Endothelial cell of hepatic sinusoid (primary cell): ENCODE measurements at regions not wholly inside any gene's neighbourhood (a gene's known extent, or its start where the extent isn't known, plus 50 kb on each side); places are given as distances from the start of the nearest gene placed in this dataset.

ENCODE experiments used
- in situ Hi-C: cut with HindIII; loops from 2 replicates; pipeline ENCODE4 v1.10.0; 2017; ENCODE audit warnings: low sequenced_read_pairs

DNA sequence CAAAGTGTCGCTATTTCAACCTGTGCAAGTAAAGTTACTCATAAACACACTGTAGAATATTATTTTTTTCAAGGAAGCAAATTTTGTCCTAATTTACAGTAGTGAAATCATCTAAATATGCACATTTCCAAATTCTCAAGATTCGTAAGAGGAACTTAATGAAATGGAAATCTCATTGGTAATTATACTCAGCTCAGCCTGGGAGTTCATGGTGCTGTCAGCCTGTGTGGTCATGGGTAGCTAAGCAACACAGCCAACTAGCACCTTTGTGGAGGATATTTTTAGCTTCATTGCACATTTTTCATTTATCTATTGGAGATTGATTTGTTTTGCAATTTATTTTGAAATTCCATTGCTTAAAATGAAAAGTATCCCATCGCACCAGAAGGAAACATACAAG lies 975.7 kb upstream of the ZEB2 start:
- in situ Hi-C loops: no loop called here

DNA sequence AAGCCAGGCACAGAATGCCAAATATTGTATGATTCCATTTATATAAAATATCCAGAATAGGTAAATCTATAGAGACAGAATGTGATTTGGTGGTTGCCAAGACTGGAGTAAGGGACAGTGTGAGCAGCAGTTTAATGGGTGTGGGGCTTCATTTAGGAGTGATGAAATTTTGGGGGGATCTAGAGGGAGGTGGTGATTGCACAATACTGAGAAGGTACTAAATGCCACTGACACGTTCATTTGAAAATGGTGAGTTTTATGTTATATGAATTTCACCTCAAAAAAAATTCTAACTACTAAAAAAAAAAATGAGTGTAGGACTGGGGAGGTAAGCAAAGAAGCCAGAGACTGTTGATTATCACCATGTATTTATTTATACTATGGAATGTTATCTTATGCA lies 974.5 kb upstream of the ZEB2 start:
- in situ Hi-C loops: no loop called here

DNA sequence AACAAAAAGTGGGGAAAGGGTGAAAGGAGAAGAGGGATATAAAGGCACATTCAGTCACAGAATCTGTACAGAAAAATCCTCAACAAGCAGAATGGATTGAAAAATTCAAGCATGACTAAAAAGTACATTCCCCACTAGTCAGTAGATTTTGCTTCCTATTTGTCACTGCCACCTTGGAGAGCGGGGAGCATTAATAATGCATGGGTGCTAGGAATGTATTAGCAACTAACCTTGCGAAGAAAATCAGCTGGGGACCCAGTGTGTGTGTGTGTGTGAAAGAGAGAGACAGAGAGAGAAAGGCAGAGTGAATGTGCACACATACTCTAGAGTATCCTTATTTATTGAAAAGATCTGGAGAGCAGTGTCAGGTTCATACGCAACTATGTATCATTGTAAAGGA lies 968.7 kb upstream of the ZEB2 start:
- in situ Hi-C loops: no loop called here

DNA sequence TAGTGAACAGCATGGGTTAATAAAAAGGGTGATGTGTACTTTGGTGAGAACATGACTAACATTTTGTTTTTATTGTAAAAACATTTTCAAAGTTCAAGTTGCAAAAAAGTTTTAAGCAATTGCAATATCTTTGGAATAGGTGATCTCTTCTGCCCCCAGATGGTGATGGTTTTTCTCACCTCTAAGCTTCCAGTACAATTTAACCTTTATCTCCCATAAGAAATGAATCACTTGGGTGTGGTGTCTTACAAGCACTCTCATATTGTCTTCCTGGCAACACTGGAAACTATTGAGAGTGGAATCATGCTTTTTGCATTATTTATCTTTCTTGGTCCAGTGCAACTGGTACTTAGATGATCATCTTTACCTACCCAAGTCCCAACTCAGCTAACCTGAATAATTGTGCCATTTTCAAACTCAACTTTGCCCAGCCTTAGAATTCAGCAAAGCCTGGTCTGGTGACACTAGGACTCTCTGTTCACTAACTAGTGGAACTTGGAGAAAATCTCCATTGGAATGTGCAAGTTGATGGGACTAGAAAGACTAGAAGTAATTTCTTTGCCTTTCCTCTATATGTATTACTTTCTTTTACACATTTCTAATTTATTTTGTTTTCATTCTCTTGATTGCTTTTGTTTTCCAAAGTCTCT lies 964.7 kb upstream of the ZEB2 start:
- in situ Hi-C loops: no loop called here

DNA sequence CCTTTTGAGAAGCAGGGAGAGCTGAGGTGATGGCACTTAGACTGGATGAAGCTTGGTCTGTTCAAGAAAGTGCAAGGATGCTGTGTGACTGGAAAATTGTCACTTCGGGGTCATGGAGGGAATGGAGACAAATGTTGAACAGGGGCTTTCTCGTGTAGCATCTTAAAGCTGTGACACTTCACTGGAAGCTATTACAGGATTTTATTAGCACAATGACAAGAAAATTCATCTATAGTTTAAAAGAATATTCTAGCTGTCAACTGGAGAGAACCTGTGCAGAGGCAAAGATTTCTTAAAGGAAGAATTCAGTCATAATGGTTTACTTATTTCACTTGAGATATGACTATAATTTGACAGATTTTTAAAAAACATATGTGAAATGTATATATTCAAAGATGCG lies 963.9 kb upstream of the ZEB2 start:
- in situ Hi-C loops: no loop called here

DNA sequence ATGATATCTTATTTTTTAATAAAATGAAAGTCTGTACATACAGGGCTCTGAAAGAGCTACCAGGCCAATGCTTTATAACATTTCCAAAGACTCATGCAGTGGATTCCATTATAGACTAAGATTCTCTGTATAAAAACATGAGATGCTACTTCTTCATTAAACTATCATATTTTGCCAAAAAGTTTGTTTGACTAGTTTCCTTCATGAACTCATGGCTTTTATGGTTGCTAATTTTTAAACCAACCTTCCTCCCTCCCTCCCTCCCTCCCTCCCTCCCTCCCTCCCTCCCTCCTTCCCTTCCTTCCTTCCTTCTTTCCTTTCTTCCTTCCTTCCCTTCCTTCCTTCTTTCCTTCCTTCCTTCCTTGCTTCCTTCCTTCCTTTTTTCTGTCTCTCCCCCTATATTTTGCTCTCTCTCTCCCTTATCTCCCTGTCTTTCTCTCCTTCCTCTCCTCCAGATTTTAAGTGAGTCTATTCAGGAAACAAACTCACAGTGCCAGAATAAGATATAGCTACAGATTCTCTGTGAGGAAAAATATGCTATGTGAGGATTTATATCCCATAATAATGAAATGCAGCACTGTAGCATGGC lies 961.5 kb upstream of the ZEB2 start:
- in situ Hi-C loops: no loop called here

DNA sequence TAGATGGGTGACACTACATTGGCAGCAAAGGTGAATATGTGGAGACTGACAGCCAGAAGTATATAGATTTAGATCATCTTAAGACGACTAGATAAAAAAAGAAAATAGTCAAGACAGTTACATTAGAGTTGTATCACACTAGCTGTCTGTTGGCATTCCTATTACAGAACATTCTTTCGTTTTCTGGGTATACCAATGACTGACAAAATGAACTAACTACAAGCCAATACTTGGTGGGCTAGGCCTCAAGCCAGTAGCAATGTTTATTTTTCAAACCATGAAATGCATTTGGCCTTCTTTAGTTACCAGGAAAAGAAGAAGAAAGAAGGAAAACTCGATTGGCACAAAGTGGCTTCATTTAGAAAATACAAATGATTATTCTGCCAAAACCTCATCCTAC lies 944.9 kb upstream of the ZEB2 start:
- in situ Hi-C loops: loop anchor here (5.0 kb wide), 1 partner anchor 87 kb away; no protein-coding TSS in a partner anchor

DNA sequence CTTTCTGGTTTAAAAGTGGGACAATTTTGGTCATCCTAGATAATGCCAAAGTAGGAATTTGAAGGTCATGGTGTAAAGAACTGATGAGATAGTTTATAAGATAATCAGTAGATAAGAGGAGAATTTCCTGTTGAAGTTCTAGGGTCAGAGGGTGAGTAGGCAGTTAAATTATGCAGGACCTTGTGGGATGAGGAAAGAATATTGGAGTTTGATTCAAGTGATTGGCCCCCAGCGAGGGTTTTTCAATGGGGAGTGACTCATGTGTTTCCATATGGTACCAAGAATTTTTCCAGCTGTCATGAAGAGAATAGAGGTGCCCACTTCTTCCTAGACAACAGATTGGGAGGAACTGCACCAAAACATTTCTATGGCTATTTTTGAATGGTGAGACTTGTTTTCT lies 940.2 kb upstream of the ZEB2 start:
- in situ Hi-C loops: loop anchor here (5.0 kb wide), 1 partner anchor 92 kb away; no protein-coding TSS in a partner anchor

DNA sequence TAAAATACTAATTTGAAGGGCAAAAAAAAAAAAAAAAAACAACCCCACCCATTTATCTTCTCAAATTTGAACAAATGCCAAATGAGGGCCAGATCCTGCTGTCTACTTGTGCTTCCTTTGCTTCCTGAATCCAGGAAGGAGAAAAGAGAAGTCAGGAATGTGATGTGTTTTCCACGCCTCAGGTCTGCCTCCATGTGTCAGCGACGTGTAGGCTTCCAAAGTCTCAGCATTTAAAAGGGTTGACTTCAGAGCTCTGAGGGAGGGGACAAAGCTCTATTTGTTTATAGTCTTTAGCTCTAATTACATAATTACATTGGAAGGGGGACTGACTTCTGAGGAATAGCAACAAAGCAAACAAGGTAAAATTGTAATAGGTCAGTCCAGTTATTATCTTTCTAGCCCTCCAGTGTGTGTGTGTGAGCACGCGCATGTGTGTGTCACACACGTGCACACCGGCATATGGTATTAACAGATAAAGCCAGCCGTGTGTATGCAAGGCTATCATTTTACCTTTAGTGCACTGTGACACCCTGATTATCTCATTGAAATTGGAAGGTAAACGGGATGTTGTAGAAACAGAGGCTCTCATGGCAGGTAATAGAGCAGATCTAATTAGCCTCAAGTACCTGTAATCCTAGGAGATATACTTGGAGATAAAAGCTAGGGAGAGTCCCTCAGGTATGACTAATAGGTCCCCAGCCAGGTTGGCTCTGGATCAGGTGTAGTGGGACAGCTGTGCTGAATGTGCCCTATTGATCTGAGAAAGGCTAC lies 911.4 kb upstream of the ZEB2 start:
- in situ Hi-C loops: no loop called here

DNA sequence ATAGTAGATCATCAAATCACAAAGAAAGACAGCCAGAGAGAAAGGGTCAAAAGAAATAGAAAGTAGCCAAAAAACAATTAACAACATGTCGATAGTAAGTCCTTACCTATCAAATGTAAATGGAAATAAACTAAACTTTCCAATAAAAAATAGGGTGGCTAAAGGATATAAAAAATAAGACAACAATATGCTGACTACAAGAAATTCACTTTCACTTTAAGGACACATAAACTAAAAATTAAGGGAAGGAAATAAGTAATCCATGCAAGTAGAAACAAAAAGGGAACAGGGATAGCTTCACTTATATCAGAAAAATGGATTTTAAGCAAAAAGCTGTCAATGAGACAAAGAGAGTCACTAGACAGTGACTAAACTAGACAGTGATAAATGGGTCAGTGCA lies 903.9 kb upstream of the ZEB2 start:
- in situ Hi-C loops: no loop called here

DNA sequence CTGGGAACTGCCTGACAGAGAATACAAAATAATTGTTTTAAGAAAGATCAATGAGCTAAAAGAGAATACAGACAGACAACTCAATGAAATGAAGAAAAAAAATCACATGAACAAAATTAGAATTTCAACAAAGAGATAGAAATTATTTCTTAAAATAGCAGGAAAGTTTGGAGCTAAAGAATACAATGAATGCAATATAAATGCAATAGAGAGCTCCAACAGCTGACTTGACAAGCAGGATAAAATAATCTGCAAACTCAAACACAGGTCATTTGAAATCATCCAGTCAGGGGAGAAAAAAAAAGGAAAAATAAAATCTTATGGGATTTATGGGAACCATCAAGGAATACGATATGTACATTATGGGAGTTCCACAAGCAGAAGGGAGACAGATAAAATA lies 902.7 kb upstream of the ZEB2 start:
- in situ Hi-C loops: no loop called here

DNA sequence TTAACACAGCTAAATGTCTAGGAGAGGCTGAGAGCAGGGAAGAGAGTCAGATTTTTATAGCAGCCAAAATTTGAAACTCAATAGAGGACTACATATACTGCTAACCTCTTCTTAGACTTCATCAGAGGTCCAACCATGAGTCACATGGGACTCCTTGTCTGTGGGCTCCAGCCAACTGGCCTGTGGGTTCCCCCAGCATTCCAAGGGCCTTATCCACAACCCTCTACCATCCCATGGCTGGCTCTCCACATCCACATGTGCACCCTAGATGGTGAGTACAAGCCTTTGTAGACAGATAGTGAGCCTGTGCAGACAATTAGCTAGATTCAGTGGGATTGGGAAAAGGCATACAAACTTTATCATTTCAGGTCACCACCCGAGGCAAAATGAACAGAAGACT lies 901.9 kb upstream of the ZEB2 start:
- in situ Hi-C loops: no loop called here

DNA sequence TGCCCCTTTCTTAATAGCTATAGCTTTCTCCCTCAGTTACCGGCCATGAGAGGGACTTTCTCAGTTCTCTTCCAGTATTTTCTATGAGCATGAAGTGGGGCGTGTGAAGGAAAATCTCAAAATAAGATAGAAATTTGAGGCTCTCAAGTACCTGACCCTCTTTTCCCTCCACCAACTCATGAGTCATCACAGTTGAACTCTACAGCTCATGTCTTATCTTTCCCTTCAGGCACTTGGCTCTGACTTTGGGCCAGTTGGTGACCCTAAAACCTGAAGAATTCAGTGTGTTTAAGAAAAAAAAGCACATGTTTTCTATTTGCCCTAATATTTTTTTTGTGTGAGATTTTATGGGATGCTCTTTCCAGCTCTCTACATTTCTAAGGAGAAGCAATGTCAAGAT lies 896.7 kb upstream of the ZEB2 start:
- in situ Hi-C loops: no loop called here

DNA sequence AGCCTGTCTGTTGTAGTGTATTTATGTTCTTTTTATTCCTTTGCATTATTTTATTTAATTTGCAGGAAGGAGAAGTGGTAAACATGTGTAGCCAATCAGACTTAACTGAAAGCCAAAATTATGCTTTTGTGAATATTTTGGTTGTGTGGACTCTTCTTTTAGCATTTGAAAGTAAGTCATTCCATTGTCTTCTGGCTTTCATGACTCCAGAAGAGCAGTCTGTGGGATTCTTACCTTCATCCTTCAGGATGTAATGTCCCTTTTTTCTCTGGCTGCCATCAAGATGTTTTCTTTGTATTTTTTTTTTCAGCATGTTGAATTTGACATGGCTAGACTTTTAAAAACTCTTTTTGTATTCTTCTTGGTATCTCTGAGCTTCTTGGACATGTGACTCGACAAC lies 895.2 kb upstream of the ZEB2 start:
- in situ Hi-C loops: no loop called here

DNA sequence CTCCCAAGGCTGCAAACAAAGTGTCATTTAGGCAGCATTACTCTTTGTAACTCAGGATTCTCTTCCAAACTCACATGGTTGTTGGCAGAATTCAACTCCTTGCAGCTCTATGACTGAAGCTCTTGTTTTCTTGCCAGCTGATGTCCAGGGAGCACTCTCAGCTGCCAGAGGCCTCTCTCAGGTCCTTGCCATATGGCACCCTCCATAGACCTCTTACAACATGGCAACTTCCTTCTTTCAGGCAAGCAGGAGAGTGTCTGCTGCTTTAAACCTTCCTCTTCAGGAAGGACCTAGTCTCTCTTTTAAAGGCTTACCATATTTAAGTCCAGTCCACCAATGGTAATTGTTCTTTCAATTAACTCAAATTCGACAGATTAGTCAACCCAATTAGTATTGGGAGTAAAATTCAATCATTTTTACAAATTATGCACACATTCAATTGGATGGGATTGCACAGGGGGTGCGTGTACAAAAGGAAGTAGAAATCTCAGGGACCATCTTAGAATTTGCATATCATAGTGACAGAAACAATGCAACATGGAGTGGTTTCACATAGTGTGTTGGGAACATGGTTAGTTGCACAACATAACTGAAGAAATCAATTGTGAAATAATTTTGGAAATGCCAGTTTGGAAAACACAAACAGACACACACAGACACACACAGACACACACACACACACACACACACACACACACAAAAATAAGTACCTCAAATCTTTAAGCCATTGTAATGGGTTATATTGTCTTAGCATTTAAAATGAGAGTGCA lies 893.5 kb upstream of the ZEB2 start:
- in situ Hi-C loops: no loop called here

DNA sequence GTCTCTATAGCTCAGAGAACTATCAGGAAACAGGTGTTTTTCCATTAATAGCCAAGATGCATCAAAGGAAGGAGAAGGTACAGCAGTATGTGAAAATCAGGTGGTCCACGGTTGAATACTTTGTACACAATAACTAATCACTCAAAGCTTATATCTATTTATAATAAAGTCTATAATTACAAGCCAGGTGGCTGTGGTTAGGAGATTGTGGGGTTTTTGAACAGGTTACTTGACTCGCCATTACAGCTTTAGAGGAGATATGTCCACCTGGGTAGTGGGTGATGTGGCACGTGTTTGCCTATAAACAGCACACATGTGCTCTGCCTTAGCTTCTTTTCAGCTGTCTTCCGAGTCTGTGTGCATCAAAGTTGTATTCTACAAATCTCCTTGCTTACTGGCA lies 892.2 kb upstream of the ZEB2 start:
- in situ Hi-C loops: no loop called here

DNA sequence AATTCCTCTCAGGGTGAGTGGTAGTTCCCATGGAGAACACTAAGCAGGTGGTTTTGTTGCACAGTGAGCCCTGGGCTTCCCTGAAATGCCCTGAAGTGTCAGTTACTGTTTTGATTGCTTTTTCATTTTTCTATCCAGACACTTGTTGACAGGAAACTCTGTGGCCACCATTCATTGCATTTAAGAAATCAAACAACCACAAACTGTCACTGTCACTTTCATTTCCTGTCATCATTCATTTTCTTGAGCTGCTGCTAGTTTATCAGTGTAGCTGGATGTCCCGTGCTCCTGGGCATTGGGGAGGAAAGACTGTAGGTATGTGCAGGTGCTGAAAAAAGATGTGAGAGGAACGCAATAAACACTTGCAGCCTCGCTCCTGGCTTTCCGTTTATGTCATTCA lies 891.6 kb upstream of the ZEB2 start:
- in situ Hi-C loops: no loop called here

DNA sequence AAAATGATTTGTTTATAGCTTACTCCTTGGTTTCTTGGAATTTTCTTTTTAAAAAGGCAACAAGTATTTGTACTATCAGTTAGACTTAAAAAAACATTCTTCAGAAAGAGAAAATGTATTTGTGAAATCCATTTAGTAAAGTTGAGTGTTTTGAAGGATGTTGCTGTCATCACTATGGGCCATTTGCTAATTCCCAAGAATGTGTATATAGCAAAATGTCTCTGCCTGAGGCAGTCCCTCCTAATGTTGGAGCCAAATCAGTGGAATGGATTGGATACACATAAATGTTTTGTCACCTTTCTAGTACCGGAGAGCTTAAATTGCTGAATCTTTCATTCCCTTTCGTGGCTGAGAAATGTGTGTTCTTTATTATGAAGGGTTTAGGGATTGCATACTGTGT lies 890.2 kb upstream of the ZEB2 start:
- in situ Hi-C loops: no loop called here

DNA sequence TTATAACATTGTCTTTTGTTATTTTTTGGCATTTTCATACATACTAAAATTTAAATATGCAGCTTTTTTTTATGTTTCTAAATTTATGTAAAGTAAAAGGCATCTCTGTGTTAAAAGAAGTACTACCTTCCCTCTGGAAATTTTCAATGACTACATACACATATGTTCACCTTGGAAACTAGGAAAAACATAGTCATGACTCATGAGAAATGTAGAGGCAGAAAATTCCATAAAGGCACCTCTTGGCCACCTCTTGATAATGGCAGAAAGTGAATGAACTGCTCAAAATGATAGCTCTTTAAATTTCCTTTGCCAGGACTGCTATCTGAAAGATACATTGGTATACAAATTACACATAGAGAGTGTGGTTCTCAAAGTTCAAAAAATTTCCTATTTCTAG lies 889.1 kb upstream of the ZEB2 start:
- in situ Hi-C loops: no loop called here

DNA sequence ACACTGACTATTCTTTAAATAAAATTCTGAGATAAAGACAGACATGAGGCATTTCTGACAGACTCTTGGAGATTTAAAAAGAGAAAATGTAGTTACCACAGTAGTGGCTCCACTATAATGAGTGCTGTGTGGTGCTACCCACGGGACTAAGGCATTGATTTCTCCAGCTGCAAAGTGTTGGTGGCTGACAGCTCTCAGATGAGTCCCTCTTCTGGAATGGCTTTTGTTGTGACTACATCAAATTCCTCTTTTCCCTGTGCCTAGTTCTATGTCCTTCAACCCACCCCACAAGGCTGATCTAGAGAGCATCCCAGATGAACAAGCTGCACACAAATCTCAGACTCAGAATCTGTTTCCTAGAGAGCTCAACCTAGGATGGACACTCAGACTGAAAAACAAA lies 884.8 kb upstream of the ZEB2 start:
- in situ Hi-C loops: no loop called here

DNA sequence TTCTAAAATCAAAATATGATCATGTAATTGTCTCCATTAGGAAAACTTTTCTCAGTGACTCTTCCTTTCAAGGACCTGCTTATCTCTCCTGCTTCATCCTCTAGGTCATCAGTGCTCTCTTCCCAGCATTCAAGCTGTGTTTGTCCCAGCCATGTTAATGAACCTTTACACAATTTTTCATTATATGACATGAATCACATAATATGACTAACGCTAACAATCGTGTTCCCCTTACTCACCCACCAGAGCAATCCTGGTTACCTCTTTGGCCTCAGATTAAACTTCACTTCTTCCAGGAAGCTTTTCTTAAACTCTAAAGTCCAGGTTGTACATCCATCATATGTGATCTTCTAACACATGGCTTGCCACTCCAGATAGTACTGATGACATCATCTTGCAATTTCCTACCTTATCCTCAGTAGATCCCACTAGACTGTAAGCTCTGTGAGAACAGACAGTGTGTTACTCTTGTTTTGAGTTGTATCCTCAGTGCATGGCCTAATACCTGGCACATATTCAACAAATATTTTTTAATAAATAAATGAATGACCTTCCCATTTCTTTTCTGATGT lies 882.9 kb upstream of the ZEB2 start:
- in situ Hi-C loops: no loop called here
